ENCODE measurements at regions not wholly inside any gene's neighbourhood (a gene's known extent, or its start where the extent isn't known, plus 50 kb on each side); places are given as distances from the start of the nearest gene placed in this dataset.

DNA sequence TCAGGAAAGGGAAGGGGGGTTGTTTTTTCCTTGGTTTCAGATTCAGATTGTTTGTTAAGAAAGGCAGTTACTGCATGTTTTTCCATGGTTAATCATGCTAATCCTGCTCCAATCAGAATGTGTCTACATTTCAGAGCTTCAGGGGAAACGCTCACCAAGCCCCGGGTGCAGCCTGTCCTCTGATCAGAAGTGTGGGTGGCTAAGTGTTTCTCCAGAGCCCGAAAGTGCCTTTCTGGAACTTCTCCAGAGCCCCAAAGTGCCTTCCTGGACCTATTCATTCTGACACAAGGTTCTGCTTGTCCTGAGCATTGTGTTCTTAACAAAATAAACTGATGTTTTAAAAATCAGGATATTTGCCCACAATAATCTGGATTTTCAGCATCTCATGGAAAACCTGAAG, 359.0 kb upstream of the ZNF521 start:
- Histone ChIP-seq H3K36me3 (ENCODE audit: control insufficient read depth, insufficient read depth, low read length) (no peaks in the 10 kb centered on the region), H3K4me3 (ENCODE audit: insufficient read depth, low read depth, low read length, poor library complexity, severe bottlenecking) (no peak overlapping the region), H3K27ac (ENCODE audit: insufficient read depth, low read length, poor library complexity, severe bottlenecking) (no peak overlapping the region), H3K9me3 (ENCODE audit: control insufficient read depth, low read length) (no peaks in the 10 kb centered on the region), H3K27me3 (replicated peaks; ENCODE audit: control insufficient read depth, insufficient read depth, low read length, poor library complexity, severe bottlenecking) (no peaks in the 10 kb centered on the region), H3K4me1 (ENCODE audit: control insufficient read depth, insufficient read depth, low read length, poor library complexity, severe bottlenecking) (no peaks in the 10 kb centered on the region)
- no peak for DNase-seq

DNA sequence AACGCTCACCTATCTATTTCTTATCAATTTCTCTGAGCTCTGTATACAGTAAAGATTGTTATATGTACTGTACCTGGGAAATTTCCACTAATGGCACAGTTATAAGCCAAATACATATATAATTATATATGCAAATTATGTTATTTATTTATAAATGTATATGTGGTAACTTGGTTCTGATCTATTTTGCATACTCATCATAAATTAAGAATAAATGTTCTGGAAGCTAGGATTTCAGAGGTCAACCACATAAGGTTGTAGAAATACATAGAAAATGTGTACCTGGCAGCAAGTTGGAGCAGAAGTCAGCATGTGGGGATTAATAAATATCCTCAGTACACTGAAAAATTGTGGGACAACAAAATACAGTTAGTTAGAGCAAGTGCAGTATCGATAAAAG, 353.7 kb upstream of the ZNF521 start:
- H3K4me3 ChIP-seq (ENCODE audit: insufficient read depth, low read depth, low read length, poor library complexity, severe bottlenecking): no peak overlapping the region
- H3K27me3 ChIP-seq (replicated peaks; ENCODE audit: control insufficient read depth, insufficient read depth, low read length, poor library complexity, severe bottlenecking): no peaks in the 10 kb centered on the region
- H3K36me3 ChIP-seq (ENCODE audit: control insufficient read depth, insufficient read depth, low read length): no peaks in the 10 kb centered on the region
- no peaks in the 10 kb centered on the region for H3K4me1 ChIP-seq (ENCODE audit: control insufficient read depth, insufficient read depth, low read length, poor library complexity, severe bottlenecking)
- H3K9me3 ChIP-seq (ENCODE audit: control insufficient read depth, low read length): no peaks in the 10 kb centered on the region
- no peak overlapping the region for H3K27ac ChIP-seq (ENCODE audit: insufficient read depth, low read length, poor library complexity, severe bottlenecking)
- DNase-seq: no peak

DNA sequence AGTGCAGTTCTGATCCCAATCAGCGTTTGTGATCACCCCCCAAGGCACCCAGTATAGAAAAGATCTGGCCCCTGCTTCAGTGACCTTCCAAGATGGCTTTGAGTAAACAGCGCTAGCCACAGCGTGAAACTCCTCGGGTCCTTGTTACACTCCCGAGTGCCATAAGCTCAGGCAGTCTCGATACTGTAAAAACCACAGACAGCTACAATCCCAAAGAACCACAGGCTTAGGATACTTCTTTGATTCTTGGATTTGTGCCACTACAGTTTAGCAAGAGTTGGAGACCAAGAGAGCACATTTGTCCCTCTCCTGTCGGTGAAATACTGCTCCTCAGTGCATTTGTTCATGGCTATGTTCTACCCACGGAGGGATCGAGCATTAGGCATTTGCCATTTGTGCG, 352.5 kb upstream of the ZNF521 start:
- Histone ChIP-seq H3K4me3 (ENCODE audit: insufficient read depth, low read depth, low read length, poor library complexity, severe bottlenecking) (no peak overlapping the region), H3K4me1 (ENCODE audit: control insufficient read depth, insufficient read depth, low read length, poor library complexity, severe bottlenecking) (no peaks in the 10 kb centered on the region), H3K36me3 (ENCODE audit: control insufficient read depth, insufficient read depth, low read length) (no peaks in the 10 kb centered on the region), H3K9me3 (ENCODE audit: control insufficient read depth, low read length) (no peaks in the 10 kb centered on the region), H3K27me3 (replicated peaks; ENCODE audit: control insufficient read depth, insufficient read depth, low read length, poor library complexity, severe bottlenecking) (no peaks in the 10 kb centered on the region), H3K27ac (ENCODE audit: insufficient read depth, low read length, poor library complexity, severe bottlenecking) (no peak overlapping the region)
- no peak for DNase-seq

DNA sequence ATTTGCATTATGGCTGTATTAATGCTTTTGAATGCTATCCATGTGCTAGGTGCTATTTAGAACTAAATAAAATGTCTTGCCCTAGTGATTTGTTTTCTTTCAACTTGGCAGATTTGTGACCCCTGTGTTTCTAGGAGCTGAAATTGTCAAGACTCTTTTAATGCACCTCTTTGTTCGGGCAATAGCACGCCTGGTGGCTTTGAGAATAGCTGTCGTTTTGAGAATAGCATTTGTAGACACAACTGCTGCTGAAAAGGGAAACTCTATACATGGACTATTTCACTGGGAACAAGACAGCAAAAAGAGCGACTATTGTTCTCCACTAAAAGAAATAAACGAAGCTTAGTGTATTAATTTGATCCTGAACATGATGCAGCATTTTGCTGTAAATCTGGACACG, 352.1 kb upstream of the ZNF521 start:
- Histone ChIP-seq H3K4me1 (ENCODE audit: control insufficient read depth, insufficient read depth, low read length, poor library complexity, severe bottlenecking) (no peaks in the 10 kb centered on the region), H3K36me3 (ENCODE audit: control insufficient read depth, insufficient read depth, low read length) (no peaks in the 10 kb centered on the region), H3K27ac (ENCODE audit: insufficient read depth, low read length, poor library complexity, severe bottlenecking) (no peak overlapping the region), H3K9me3 (ENCODE audit: control insufficient read depth, low read length) (no peaks in the 10 kb centered on the region), H3K27me3 (replicated peaks; ENCODE audit: control insufficient read depth, insufficient read depth, low read length, poor library complexity, severe bottlenecking) (no peaks in the 10 kb centered on the region), H3K4me3 (ENCODE audit: insufficient read depth, low read depth, low read length, poor library complexity, severe bottlenecking) (no peak overlapping the region)
- no peak for DNase-seq

DNA sequence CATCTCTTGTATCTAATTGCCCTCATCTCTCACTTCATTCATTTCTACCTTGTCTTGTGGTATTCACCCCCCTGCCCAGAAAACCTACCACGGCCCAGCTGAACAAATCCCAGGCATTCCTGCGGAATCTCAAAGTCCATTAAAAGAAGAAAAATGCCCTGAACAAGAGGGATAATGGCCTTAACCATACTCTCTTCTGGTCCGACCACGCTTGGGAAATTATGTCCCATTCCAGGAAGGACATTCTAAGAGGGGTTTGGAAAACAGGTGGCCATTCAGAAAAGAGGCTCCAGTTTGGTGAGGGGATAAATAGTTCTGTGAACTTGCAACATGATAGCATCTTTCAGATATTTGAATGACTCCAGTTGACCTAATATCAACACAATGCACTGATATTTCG, 349.9 kb upstream of the ZNF521 start:
- Histone ChIP-seq H3K27me3 (replicated peaks; ENCODE audit: control insufficient read depth, insufficient read depth, low read length, poor library complexity, severe bottlenecking) (no peaks in the 10 kb centered on the region), H3K36me3 (ENCODE audit: control insufficient read depth, insufficient read depth, low read length) (no peaks in the 10 kb centered on the region), H3K9me3 (ENCODE audit: control insufficient read depth, low read length) (no peaks in the 10 kb centered on the region), H3K4me1 (ENCODE audit: control insufficient read depth, insufficient read depth, low read length, poor library complexity, severe bottlenecking) (no peaks in the 10 kb centered on the region), H3K27ac (ENCODE audit: insufficient read depth, low read length, poor library complexity, severe bottlenecking) (no peak overlapping the region), H3K4me3 (ENCODE audit: insufficient read depth, low read depth, low read length, poor library complexity, severe bottlenecking) (no peak overlapping the region)
- no peak for DNase-seq

DNA sequence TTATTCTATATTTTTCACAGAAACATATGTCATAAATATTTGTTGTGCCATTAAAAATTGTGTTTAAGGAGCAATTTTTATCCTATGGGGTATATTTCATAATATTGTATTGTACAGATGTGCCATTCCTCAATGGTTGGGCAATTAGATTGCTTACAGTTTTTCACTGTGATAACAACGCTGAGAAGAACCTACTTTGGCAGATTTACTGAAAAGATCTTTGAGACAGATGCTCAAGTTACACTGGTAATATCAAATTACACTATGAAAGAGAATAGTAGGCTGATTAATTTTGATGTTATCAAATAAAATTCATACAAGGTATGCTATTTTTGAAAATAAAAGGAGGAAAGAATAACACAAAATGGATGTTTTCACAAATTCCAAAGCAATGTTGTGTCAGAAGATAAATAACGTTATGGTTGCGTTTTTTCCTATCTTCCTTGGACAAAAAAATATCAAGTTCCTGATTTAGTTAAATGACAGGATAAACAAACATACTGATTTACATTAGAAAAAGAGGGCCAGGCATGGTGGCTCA, 335.1 kb upstream of the ZNF521 start:
- H3K27me3 ChIP-seq (replicated peaks; ENCODE audit: control insufficient read depth, insufficient read depth, low read length, poor library complexity, severe bottlenecking): no peaks in the 10 kb centered on the region
- DNase-seq: no peak
- H3K4me3 ChIP-seq (ENCODE audit: insufficient read depth, low read depth, low read length, poor library complexity, severe bottlenecking): no peak overlapping the region
- no peaks in the 10 kb centered on the region for H3K36me3 ChIP-seq (ENCODE audit: control insufficient read depth, insufficient read depth, low read length)
- no peaks in the 10 kb centered on the region for H3K4me1 ChIP-seq (ENCODE audit: control insufficient read depth, insufficient read depth, low read length, poor library complexity, severe bottlenecking)
- no peaks in the 10 kb centered on the region for H3K9me3 ChIP-seq (ENCODE audit: control insufficient read depth, low read length)
- no peak overlapping the region for H3K27ac ChIP-seq (ENCODE audit: insufficient read depth, low read length, poor library complexity, severe bottlenecking)

DNA sequence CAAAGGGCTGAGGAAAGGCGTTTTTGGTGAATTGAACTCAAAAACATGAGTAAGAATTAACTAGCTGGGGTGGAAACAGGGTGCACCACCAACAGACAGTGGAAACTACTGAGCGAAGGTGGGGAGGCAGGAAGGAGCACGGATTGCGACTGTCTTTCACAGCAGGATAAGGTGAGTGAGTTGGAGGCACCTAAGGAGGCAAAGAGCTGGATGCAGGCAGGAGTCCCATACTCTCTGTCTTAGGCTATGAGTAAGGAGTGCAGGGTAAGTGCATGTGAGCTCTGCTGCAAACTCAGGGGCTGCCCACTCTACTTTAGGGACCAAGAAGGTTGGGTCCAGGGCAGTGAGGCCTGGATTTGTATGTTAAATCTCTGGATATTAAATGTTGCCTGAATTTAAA, 333.1 kb upstream of the ZNF521 start:
- Histone ChIP-seq H3K9me3 (ENCODE audit: control insufficient read depth, low read length) (no peaks in the 10 kb centered on the region), H3K27ac (ENCODE audit: insufficient read depth, low read length, poor library complexity, severe bottlenecking) (no peak overlapping the region), H3K4me1 (ENCODE audit: control insufficient read depth, insufficient read depth, low read length, poor library complexity, severe bottlenecking) (no peaks in the 10 kb centered on the region), H3K27me3 (replicated peaks; ENCODE audit: control insufficient read depth, insufficient read depth, low read length, poor library complexity, severe bottlenecking) (no peaks in the 10 kb centered on the region), H3K4me3 (ENCODE audit: insufficient read depth, low read depth, low read length, poor library complexity, severe bottlenecking) (no peak overlapping the region), H3K36me3 (ENCODE audit: control insufficient read depth, insufficient read depth, low read length) (no peaks in the 10 kb centered on the region)
- DNase-seq: no peak

DNA sequence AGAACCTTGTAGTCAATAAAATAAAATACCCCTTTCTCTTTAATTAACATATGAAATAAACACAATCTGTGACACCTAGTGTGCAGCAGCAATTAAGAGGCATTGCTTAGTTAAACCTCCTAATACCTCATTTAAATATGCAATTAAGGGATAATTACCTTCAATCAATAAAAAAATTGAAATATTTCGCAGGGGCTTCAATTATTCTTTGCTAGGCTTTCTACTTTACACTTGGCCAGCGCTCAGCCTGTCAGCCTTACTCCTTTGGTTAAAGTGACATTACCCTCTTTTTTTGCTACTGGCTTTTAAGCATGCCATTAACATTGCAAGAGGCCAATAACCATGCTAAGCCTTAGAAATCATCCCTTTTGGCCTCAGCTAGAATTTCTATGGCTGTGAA, 327.5 kb upstream of the ZNF521 start:
- no peaks in the 10 kb centered on the region for H3K27me3 ChIP-seq (replicated peaks; ENCODE audit: control insufficient read depth, insufficient read depth, low read length, poor library complexity, severe bottlenecking)
- no peaks in the 10 kb centered on the region for H3K36me3 ChIP-seq (ENCODE audit: control insufficient read depth, insufficient read depth, low read length)
- no peak for DNase-seq
- no peaks in the 10 kb centered on the region for H3K4me1 ChIP-seq (ENCODE audit: control insufficient read depth, insufficient read depth, low read length, poor library complexity, severe bottlenecking)
- H3K27ac ChIP-seq (ENCODE audit: insufficient read depth, low read length, poor library complexity, severe bottlenecking): no peak overlapping the region
- no peaks in the 10 kb centered on the region for H3K9me3 ChIP-seq (ENCODE audit: control insufficient read depth, low read length)
- no peak overlapping the region for H3K4me3 ChIP-seq (ENCODE audit: insufficient read depth, low read depth, low read length, poor library complexity, severe bottlenecking)

DNA sequence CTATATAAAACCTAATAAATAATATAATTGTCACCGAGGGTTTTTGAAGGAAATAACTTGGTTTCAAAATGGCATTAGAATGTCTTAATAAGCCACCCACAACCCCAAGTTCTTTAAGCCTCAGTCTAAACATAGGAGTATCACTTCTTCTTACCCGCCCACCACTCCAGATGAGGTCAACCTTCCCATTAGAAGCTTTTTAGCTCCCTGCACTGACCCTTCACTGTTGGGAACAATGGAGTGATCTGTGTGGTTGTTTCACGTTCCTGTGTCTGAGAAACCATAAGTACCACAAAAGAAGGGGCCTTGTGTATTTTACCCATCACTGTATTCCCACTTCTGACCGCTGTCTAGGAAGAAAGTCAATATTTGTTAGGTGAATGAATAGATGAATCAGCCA, 326.3 kb upstream of the ZNF521 start:
- Histone ChIP-seq H3K9me3 (ENCODE audit: control insufficient read depth, low read length) (no peaks in the 10 kb centered on the region), H3K4me3 (ENCODE audit: insufficient read depth, low read depth, low read length, poor library complexity, severe bottlenecking) (no peak overlapping the region), H3K4me1 (ENCODE audit: control insufficient read depth, insufficient read depth, low read length, poor library complexity, severe bottlenecking) (no peaks in the 10 kb centered on the region), H3K36me3 (ENCODE audit: control insufficient read depth, insufficient read depth, low read length) (no peaks in the 10 kb centered on the region), H3K27me3 (replicated peaks; ENCODE audit: control insufficient read depth, insufficient read depth, low read length, poor library complexity, severe bottlenecking) (no peaks in the 10 kb centered on the region), H3K27ac (ENCODE audit: insufficient read depth, low read length, poor library complexity, severe bottlenecking) (no peak overlapping the region)
- no peak for DNase-seq

DNA sequence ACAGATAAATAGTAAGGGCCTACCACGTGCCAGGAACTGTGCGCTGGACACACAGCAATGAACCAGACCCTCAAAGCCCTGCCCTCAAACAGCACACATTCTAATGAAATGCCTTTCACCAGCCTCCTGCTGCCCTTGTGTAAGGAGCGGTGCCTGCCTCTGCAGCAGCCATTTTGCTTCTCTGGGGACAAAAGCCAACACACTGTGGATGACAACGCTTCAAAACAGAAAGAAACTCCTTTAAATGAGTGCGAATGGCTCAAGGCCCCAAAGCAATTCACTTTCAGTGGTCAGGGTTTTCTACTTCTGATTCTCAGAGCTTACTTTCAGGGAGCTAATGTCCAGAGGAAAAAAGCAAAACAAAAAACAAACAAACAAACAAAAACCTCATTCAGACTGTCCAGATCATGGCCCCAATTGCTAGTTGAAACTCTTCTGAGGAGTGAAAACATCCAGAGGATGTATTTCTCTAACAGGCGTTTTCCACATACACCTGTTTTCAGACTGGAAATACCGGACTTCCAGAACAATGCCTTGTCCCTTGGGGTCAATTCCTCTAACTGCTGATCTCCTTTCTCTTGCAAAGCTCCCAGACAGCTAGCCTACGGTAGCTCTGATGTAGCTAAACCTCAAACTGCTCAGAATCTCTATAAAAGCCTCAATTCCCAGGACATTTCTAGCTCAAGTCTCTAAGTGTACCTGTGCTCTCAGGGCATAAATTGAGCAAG, 323.3 kb upstream of the ZNF521 start:
- H3K4me1 ChIP-seq (ENCODE audit: control insufficient read depth, insufficient read depth, low read length, poor library complexity, severe bottlenecking): no peaks in the 10 kb centered on the region
- H3K36me3 ChIP-seq (ENCODE audit: control insufficient read depth, insufficient read depth, low read length): no peaks in the 10 kb centered on the region
- no peak for DNase-seq
- H3K27ac ChIP-seq (ENCODE audit: insufficient read depth, low read length, poor library complexity, severe bottlenecking): no peak overlapping the region
- H3K9me3 ChIP-seq (ENCODE audit: control insufficient read depth, low read length): no peaks in the 10 kb centered on the region
- no peaks in the 10 kb centered on the region for H3K27me3 ChIP-seq (replicated peaks; ENCODE audit: control insufficient read depth, insufficient read depth, low read length, poor library complexity, severe bottlenecking)
- H3K4me3 ChIP-seq (ENCODE audit: insufficient read depth, low read depth, low read length, poor library complexity, severe bottlenecking): no peak overlapping the region
